ENCODE measurements at regions not wholly inside any gene's neighbourhood (a gene's known extent, or its start where the extent isn't known, plus 50 kb on each side); places are given as distances from the start of the nearest gene placed in this dataset.

- TF ChIP-seq POLR2AphosphoS5 (IDR thresholded peaks at IDR 0.05; ENCODE audit: low read depth, low read length) = no peak
- TF ChIP-seq, protein P1, sequence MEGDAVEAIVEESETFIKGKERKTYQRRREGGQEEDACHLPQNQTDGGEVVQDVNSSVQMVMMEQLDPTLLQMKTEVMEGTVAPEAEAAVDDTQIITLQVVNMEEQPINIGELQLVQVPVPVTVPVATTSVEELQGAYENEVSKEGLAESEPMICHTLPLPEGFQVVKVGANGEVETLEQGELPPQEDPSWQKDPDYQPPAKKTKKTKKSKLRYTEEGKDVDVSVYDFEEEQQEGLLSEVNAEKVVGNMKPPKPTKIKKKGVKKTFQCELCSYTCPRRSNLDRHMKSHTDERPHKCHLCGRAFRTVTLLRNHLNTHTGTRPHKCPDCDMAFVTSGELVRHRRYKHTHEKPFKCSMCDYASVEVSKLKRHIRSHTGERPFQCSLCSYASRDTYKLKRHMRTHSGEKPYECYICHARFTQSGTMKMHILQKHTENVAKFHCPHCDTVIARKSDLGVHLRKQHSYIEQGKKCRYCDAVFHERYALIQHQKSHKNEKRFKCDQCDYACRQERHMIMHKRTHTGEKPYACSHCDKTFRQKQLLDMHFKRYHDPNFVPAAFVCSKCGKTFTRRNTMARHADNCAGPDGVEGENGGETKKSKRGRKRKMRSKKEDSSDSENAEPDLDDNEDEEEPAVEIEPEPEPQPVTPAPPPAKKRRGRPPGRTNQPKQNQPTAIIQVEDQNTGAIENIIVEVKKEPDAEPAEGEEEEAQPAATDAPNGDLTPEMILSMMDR (IDR thresholded peaks at IDR 0.05) = no peak
Measured at GRCh38 chr1:87981386-87981785, 652.7 kb downstream of the LMO4 start.

Data from Panc1 (cell line).